ENCODE measurements at regions not wholly inside any gene's neighbourhood (a gene's known extent, or its start where the extent isn't known, plus 50 kb on each side); places are given as distances from the start of the nearest gene placed in this dataset.
"Not testable (repeated sequence)": the region's sequence is repeated elsewhere in the genome, so short reads cannot be mapped to it uniquely, and the experiment has no call there.

GRCh38 chrX:96214681-96215080, 470.0 kb upstream of the DIAPH2 start:
- DNase-seq (ENCODE audit: low read depth) = not testable (repeated sequence)

DNA sequence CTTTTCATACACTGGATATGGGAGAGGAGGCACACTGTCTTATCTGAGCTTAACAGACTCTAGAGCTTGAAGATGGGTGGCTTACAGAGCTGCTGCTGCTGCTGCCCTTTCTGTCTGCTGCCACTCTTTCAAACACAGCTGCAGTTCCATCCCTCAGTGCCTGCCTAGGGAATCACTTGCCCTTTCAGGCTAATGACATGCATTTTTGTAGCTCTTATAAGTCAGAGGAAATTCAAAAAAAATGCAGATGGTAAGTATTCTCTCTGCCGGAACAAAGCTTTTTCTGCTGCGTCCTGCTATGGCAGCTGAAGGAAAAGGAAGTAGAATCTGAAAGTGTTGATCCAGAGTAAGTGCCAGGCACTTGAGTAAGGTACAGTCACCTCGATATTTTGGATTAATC, 460.4 kb upstream of the DIAPH2 start:
- DNase-seq (ENCODE audit: low read depth) = no peak

GRCh38 chrX:96244955-96245354, 439.7 kb upstream of the DIAPH2 start:
- no peak for DNase-seq (ENCODE audit: low read depth)

GRCh38 chrX:96246436-96246835, 438.2 kb upstream of the DIAPH2 start:
- DNase-seq (ENCODE audit: low read depth) = no peak
